Chondrocyte (in vitro differentiated cells): ENCODE measurements at regions not wholly inside any gene's neighbourhood (a gene's known extent, or its start where the extent isn't known, plus 50 kb on each side); places are given as distances from the start of the nearest gene placed in this dataset.
"Not testable (repeated sequence)": the region's sequence is repeated elsewhere in the genome, so short reads cannot be mapped to it uniquely, and the experiment has no call there.

ENCODE experiments used
- DNase-seq: peaks from one replicate; pipeline ENCODE4 v3.0.0; 2021; ENCODE audit warnings: mixed read lengths, low spot score
- H3K27ac Mint-ChIP-seq: one replicate; pipeline ENCODE4 v1.8.0; 2021; ENCODE audit warnings: mild to moderate bottlenecking, moderate library complexity, mixed read lengths; ENCODE audit not compliant: unreplicated experiment
- H3K27me3 Mint-ChIP-seq: 2 replicates; pipeline ENCODE4 v1.8.0; 2021; ENCODE audit warnings: low read depth, mixed read lengths
- H3K36me3 Mint-ChIP-seq: 2 replicates; pipeline ENCODE4 v1.8.0; 2021; ENCODE audit warnings: low read depth, mixed read lengths
- H3K4me1 Mint-ChIP-seq: 2 replicates; pipeline ENCODE4 v1.8.0; 2021; ENCODE audit warnings: low read depth, mild to moderate bottlenecking, mixed read lengths
- H3K4me3 Mint-ChIP-seq: one replicate; pipeline ENCODE4 v1.8.0; 2021; ENCODE audit warnings: mild to moderate bottlenecking, moderate library complexity, mixed read lengths; ENCODE audit not compliant: unreplicated experiment
- H3K9me3 Mint-ChIP-seq: 2 replicates; pipeline ENCODE4 v1.8.0; 2021; ENCODE audit warnings: low read depth, mixed read lengths
- CTCF ChIP-seq: fragments of 200-600 bp; sonication (generic); IDR thresholded peaks from 2 replicates; pipeline ENCODE4 v1.5.0; 2021; ENCODE audit warnings: antibody characterized with exemption, mild to moderate bottlenecking, moderate library complexity

DNA sequence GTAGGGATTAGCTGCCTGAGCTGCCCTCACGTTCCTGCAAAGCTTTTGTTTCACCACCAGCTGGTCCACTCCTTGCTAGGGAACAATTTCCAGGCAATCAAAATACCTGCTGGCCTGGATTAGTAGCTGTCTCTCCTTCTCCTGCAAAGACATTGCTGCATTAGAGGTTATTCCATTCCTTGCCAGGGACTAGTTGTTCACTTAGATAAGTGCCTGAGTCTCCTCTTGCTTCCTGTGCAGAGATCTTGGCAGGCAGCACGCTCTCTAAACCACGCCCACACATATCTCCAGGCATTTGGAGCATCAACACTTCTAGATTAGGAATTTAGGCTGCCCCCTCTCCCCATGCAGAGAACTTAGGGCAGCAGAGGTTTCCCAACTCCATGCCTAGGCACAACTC, 150.4 kb upstream of the SMIM30 start:
- Mint-ChIP-seq H3K9me3 (peaks cover 31% of the 10 kb centered on the region), H3K27ac (no peak overlapping the region), H3K4me3 (no peak overlapping the region), H3K27me3 (no peaks in the 10 kb centered on the region), H3K36me3 (peaks cover 6% of the 10 kb centered on the region), H3K4me1 (no peaks in the 10 kb centered on the region)
- no peak for DNase-seq
- TF ChIP-seq CTCF = no peak

GRCh38 chr7:113267885-113268284, 149.5 kb upstream of the SMIM30 start:
- no peak for TF ChIP-seq CTCF

GRCh38 chr7:113267271-113267670, 148.9 kb upstream of the SMIM30 start:
- Mint-ChIP-seq H3K9me3 (peaks cover 29% of the 10 kb centered on the region), H3K36me3 (peaks cover 6% of the 10 kb centered on the region), H3K27me3 (no peaks in the 10 kb centered on the region), H3K4me3 (no peak overlapping the region), H3K27ac (no peak overlapping the region), H3K4me1 (no peaks in the 10 kb centered on the region)
- no peak for DNase-seq
- no peak for TF ChIP-seq CTCF

More at GRCh38 chr7:113267885-113268284, 149.5 kb upstream of the SMIM30 start:
- Mint-ChIP-seq H3K27ac (no peak overlapping the region), H3K36me3 (peaks cover 6% of the 10 kb centered on the region), H3K4me1 (no peaks in the 10 kb centered on the region), H3K4me3 (no peak overlapping the region), H3K9me3 (peaks cover 31% of the 10 kb centered on the region), H3K27me3 (no peaks in the 10 kb centered on the region)
- DNase-seq = no peak

GRCh38 chr7:113263749-113264148, 145.4 kb upstream of the SMIM30 start:
- TF ChIP-seq CTCF = no peak
- Mint-ChIP-seq H3K36me3 (no peaks in the 10 kb centered on the region), H3K27me3 (no peaks in the 10 kb centered on the region), H3K4me1 (no peaks in the 10 kb centered on the region), H3K4me3 (no peak overlapping the region), H3K27ac (no peak overlapping the region), H3K9me3 (peaks cover 3% of the 10 kb centered on the region)
- DNase-seq = no peak

- not testable (repeated sequence) for H3K4me3 Mint-ChIP-seq, H3K36me3 Mint-ChIP-seq, H3K27ac Mint-ChIP-seq, H3K27me3 Mint-ChIP-seq, DNase-seq, H3K9me3 Mint-ChIP-seq, H3K4me1 Mint-ChIP-seq
These were observed 144.9 kb upstream of the SMIM30 start for GRCh38 chr7:113263215-113263742.

DNA sequence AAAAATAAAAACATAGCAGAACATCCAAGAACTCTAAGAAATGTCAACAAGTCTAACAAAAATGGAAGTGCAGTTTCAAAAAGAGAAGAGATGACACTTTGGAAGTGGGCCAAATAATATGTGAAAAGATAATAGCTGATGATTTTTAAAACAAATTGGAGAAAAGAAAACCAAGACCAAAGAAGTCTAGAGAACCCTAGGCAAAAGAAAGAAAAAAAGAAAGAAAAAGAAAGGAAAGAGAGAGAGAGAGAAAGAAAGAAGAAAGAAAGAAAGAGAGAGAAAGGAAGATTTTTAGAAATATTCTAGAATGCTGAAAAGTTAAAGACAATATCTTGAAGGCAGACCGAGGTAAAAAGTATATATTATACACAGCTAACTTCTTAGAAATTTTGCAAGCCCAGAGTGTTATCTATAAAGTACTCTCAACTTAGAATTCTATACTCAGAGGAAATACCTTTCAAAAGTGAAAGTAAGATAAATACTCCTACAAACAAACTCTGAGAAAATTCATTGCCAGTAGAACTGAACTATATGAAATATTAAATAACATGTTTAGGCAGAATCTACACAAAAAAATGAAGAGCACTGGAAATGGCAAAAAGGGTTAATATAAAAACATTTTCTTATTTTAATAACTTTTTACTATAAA, 138.7 kb upstream of the SMIM30 start:
- TF ChIP-seq CTCF = no peak
- no peaks in the 10 kb centered on the region for H3K27me3 Mint-ChIP-seq
- no peaks in the 10 kb centered on the region for H3K9me3 Mint-ChIP-seq
- H3K4me1 Mint-ChIP-seq = peaks cover 4% of the 10 kb centered on the region
- no peak overlapping the region for H3K4me3 Mint-ChIP-seq
- no peaks in the 10 kb centered on the region for H3K36me3 Mint-ChIP-seq
- peak overlapping the region; percentile 46 for H3K27ac Mint-ChIP-seq
- no peak for DNase-seq
